ENCODE measurements at regions not wholly inside any gene's neighbourhood (a gene's known extent, or its start where the extent isn't known, plus 50 kb on each side); places are given as distances from the start of the nearest gene placed in this dataset.
"Not testable (repeated sequence)": the region's sequence is repeated elsewhere in the genome, so short reads cannot be mapped to it uniquely, and the experiment has no call there.

- no peak for TF ChIP-seq CTCF (IDR thresholded peaks at IDR 0.05; ENCODE audit: low read depth, low read length, missing control alignments)
- no peak overlapping the region for H3K4me3 ChIP-seq (ENCODE audit: low read depth, low read length)
- DNase-seq (ENCODE audit: low read depth): no peak
Observed at GRCh38 chr4:94141001-94141400, 66.7 kb upstream of the SMARCAD1 start.

- DNase-seq (ENCODE audit: low read depth); H3K4me3 ChIP-seq (ENCODE audit: low read depth, low read length): not testable (repeated sequence)
Observed at GRCh38 chr4:94148052-94148451, 59.6 kb upstream of the SMARCAD1 start.

- H3K4me3 ChIP-seq (ENCODE audit: low read depth, low read length): no peak overlapping the region
- DNase-seq (ENCODE audit: low read depth): no peak
- no peak for TF ChIP-seq CTCF (IDR thresholded peaks at IDR 0.05; ENCODE audit: low read depth, low read length, missing control alignments)
Observed at GRCh38 chr4:94152466-94152865, 55.2 kb upstream of the SMARCAD1 start.

- not testable (repeated sequence) for H3K4me3 ChIP-seq (ENCODE audit: low read depth, low read length); DNase-seq (ENCODE audit: low read depth)
Observed at GRCh38 chr4:94155404-94155803, 52.3 kb upstream of the SMARCAD1 start.

GRCh38 chr4:94156826-94157225 lies 50.8 kb upstream of the SMARCAD1 start:
- H3K4me3 ChIP-seq (ENCODE audit: low read depth, low read length): no peak overlapping the region
- TF ChIP-seq CTCF (IDR thresholded peaks at IDR 0.05; ENCODE audit: low read depth, low read length, missing control alignments): no peak
- no peak for DNase-seq (ENCODE audit: low read depth)

All from GM12864 (cell line).